HL-60/S4 (cell line): ENCODE measurements at regions not wholly inside any gene's neighbourhood (a gene's known extent, or its start where the extent isn't known, plus 50 kb on each side); places are given as distances from the start of the nearest gene placed in this dataset.
"Not testable (repeated sequence)": the region's sequence is repeated elsewhere in the genome, so short reads cannot be mapped to it uniquely, and the experiment has no call there.

ENCODE experiments used
- in situ Hi-C: fragments of 300-500 bp; cut with MboI; formaldehyde crosslinking; loops from 2 replicates; pipeline ENCODE4 v1.14.3; 2022; ENCODE audit warnings: low sequenced_read_pairs

- in situ Hi-C loops: no loop called here
Observed at GRCh38 chr3:72660270-72661114, 187.8 kb downstream of the SHQ1 start.

DNA sequence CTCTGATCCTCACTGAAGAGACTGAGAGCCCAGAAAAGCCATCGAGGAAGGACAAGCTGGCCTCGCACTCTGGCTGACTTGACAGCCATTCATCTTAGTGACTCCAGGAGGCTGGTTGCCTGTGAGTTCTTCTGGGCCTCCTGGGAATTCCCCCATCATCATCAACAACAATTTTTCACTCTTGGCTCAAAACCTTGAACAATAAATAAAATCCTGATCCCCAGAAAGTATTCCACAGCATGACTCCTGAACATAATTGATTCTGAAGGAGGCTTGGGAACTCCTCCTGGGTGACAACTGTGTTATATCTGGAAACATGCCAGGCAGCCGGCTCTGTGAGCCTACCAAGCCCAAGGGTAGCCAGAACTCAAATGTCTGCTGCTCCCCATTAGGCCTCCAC lies 188.6 kb downstream of the SHQ1 start:
- in situ Hi-C loops: no loop called here

DNA sequence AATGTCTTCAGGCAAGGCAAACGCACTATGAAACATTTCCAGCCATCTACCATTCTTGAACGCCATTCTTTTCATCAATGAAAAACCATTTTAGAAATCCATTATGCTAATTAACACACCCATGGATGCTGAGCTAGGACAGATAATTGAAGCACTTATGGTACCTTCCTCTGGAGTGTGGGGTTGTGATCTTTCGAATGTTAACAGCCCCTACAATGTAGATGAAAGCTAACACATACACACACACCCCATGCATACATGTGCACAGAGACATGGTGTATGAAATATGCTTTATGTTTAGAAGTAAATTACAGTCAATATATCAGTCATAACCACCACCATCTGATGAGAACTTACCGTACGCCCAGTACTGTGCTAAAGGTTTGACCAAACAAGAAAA lies 189.1 kb downstream of the SHQ1 start:
- in situ Hi-C loops: no loop called here

DNA sequence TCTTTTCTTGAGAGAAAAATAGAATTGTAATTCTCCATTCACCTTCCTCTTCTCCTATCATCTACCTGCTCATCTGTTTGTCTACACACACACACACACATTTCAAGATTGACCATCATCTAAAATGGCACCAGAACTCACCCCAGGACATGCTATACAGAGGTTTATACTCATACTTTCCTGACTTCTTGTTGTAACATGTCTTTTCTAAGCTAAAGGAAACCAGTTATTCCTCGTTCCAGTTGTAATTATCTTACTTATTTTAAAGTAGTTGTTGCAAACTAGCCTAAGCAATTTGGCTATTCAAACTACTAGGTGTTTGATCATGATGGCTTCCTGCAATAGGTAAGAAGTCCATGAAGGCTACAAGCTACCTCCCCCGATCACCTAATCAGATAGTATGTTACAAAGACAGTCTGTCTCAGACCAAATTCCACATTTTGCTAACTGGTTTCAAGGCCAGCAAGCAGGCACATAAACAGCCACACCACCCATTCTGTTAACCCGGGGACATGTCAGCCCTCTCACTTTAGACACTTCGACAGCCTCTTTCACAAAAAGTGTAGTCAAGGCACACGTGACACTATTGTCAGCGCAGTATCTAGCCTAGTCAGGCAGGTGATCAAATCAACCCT lies 189.7 kb downstream of the SHQ1 start:
- in situ Hi-C loops: no loop called here

DNA sequence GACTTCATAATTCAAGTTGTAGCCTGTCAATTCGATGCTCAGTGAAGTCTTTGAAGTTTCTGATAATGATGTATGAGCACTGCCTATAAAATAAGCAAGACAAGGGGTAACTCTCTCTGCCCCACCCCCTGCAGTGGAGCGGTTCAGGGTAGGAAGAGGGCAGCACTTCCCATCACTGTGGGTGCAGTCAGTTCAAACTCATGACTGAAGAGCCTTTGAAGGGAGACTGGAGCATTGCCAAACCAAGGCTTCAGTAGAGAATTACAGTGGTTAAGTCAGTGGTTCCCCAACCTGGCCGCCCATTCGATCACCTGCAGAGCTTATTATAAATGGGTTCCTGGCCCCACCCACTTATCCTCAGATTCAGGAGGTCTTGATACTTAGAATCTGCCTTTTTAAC lies 190.6 kb downstream of the SHQ1 start:
- in situ Hi-C loops: no loop called here

DNA sequence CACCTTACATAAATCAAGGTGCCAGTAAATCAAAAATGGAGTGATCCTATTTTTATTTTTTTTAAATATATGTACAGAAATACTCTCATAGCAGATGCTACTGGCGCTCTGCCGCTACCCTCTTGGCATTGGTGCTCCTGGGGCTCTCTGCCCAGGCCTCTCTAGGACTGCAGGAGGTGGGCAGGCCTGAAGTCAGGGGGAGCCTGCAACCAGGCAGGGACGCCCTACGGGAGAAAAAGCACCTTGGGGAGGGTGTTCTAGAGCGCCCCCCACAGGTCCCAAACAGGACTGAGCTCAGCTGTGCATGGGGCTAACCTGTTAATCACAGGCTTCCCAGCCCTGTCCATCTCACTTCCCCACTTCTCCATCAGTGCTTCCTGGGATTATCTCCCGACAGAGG lies 192.5 kb downstream of the SHQ1 start:
- in situ Hi-C loops: no loop called here

DNA sequence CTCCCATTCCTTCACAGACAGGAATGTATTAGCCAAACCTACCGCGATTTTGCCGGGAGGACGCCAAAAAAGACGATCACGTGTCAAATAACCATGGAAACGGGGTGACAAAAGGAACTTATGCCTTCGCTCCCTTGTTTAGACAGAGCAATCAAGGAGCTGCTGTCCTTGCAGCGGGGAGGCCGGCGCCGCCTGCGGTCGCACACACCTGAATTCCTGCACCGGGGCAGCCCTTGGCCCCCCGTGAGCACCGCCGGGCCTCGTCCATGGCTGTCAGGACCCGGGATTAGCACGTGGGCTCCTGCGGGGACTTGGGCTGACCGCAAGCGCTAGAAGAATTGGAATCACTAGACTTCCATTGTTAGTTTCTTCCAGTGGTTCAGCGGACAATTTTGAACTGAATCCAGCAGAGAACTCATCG lies 193.1 kb downstream of the SHQ1 start:
- in situ Hi-C loops: no loop called here

- in situ Hi-C loops: no loop called here
Observed at GRCh38 chr3:72652395-72652794, 195.8 kb downstream of the SHQ1 start.

DNA sequence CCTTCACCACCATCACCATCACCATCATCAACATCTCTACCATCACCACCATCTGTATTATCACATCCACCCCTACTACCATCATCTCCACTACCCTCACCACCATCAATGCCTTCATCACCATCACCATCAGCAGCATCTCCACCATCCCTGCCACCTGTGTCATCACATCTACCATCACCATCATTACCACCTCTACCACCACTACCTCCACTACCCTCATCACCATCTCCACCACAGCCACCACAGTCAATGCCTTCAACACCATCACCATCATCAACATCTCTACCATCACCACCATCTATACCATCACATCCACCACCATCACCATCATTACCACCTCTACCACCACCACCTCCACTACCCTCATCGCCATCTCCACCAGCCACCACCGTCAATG lies 196.7 kb downstream of the SHQ1 start:
- in situ Hi-C loops: no loop called here

DNA sequence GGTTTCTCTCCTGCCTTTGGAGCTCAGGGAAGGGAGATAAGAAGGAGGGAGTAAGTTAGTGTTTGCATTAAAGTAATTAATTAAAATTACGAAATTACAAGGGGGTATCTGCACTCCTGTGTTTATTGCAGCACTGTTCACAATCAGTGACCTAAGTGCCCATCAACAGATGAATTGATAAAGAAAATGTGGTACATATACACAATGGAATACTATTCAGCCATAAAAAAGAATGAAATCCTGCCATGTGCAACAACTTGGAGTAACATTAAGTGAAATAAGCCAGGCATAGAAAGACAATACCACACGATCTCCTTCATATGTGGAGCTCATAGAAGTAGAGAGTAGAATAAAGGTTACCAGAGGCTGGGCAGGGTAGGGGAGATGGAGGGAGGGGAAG lies 202.0 kb downstream of the SHQ1 start:
- in situ Hi-C loops: no loop called here

GRCh38 chr3:72643635-72644034 lies 204.6 kb downstream of the SHQ1 start:
- in situ Hi-C loops: not testable (repeated sequence)

- in situ Hi-C loops: no loop called here
Observed at GRCh38 chr3:72641684-72642083, 206.6 kb downstream of the SHQ1 start.

DNA sequence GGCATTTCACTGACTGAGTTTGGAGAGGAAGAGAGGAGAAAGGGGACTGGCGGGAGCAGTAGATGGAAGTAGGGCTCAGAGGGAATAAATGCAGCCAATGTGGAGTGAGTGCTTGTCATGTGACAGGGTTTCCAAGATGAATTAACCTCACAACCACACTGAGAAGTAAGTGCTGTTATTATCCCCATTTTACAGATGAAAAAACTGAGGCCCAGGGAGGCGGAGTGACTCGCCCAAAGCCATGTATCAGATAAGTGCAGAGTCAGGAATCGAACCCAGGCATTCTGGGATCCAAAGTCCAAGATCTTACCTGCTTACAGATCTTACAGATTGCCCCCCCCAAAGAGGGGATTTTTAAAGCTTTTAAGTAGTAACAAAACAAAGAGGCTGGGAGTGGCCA lies 207.2 kb downstream of the SHQ1 start:
- in situ Hi-C loops: no loop called here

DNA sequence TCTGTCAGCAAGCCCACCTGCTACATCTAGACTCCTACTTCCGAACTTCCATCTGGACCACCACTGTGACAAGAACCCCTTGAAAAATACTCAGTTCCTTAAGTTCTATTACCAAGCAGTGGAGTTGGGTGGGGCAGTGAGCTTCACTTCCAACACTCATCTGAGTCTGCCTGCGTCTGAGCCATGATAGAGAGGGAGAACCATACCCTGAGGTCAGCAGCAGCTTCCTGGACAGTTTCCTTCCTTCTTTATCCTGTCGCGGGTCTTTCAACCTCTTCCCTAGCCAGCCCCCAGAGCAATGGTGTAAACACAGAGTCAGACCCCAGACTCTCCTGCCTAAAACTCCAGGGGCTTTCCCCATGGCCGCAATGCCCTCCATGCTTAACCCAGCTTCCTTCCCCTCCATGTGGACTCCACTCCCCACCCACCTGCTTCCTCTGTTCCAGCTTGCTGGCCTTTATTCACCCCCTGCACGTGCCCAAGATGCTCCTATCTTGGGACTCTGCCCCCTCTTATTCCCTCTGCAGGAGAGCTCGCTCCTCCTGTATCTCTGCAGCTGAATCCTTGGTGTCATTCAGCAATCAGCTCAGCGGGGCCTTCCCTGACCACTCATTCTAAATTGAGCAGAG lies 211.2 kb downstream of the SHQ1 start:
- in situ Hi-C loops: no loop called here

DNA sequence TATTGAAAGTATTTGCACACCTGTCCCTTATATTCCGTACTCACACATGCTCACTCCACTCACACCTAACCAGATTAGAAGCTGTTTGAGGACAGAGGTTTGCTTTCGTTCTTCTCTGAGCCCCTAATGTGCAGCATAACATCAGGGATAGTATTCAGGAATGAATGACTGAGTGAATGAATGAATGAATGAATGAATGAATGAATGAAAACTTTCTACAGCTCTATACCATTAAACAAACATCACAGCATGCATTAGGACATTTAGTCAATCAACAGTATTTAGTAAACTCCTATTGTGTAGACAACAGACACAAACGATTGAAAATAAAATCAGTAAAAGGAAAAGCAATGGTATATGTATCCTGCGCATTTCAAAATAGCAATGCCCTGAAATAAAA lies 212.7 kb downstream of the SHQ1 start:
- in situ Hi-C loops: no loop called here

DNA sequence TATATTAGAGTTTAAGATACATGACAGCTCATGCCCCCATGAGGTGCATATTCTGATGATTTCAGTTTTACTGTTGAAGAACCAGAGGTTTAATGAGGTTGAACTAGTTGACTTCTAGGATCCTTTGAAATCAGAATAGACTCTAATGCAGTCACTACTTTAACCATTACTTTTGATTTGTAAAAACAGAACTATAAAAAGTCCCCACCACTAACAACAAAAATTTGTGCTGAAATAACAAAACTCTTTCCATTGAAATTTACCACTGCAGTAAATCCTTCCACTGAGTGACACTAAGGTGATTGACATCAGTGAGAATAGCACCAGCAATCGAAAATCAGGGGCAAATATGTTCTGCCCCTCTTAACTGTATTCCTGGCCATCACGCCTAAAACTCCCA lies 214.1 kb downstream of the SHQ1 start:
- in situ Hi-C loops: no loop called here

DNA sequence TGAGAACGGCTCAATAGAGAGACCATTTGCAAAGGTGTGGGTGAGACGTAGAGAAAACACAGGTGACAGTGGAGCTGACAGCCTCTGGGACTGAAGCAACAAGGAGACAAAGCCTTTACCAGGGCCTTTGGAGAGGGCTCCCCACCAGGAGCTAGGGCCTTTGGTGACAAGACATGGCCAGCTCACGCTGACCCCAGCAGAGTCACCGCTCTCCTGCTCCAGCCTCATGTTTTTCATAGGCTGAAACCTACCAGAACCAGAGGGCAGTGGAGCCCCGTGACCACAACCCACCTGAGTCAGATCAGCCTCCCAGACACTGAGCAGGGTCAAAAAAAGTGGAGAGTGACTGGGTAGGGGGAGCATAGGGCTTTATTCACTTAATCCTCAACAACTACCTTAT lies 214.7 kb downstream of the SHQ1 start:
- in situ Hi-C loops: no loop called here

- in situ Hi-C loops: no loop called here
Observed at GRCh38 chr3:72633121-72633520, 215.1 kb downstream of the SHQ1 start.

- in situ Hi-C loops: no loop called here
Observed at GRCh38 chr3:72632129-72632528, 216.1 kb downstream of the SHQ1 start.

GRCh38 chr3:72630969-72631344 lies 217.3 kb downstream of the SHQ1 start:
- in situ Hi-C loops: no loop called here

DNA sequence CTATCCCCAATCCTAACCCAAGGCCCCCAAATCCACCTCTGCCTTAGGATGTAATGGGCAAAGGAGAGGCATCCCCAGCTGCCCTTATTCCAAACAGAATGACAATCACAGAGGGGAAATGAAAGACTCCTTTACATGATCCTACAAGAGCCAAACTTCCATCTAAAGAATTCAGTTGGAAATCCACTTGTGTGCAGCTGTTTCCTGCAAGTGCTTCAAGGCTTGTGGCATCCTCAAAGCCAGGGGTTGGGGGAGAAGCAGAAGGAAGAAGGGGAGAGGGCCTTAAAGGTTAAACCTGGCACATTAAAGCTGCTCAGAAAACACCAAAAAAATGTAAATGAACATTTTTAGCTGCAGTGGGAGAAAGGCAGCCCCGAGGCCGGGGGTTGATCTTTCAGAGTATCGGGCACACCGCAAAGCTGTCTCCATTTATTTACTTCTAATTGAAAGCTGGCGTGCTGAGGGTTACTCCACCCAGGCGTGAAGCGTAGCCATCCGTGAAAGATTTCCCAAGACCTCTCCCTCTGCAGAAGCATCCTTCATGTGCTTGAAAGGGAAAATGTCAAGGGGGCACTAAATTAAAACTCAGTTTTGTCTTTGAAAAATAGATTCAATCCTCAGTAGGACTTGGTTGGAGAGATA lies 217.8 kb downstream of the SHQ1 start:
- in situ Hi-C loops: no loop called here

DNA sequence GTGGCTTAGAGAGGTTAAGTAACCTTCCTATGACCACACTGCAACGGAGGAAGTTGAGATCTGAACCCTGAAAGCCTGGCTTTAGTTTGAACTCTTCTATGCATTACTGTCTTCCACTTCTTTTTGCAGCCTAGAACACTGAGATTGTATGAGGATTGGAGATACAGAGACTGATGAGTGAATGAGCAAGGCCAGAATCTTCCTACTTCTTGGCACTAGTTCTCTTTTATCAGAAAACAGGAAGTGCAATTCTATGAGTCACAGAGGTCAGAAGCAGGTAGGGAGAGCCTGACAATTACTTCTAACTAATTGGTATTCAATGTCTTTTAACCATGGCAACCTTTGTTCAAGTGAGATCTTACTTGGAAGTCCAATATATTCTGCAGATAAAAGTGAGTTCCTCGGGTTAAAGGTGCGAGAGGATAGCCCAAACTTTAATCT lies 219.0 kb downstream of the SHQ1 start:
- in situ Hi-C loops: no loop called here
